AML-193 (cell line): ENCODE measurements at regions not wholly inside any gene's neighbourhood (a gene's known extent, or its start where the extent isn't known, plus 50 kb on each side); places are given as distances from the start of the nearest gene placed in this dataset.
"Not testable (repeated sequence)": the region's sequence is repeated elsewhere in the genome, so short reads cannot be mapped to it uniquely, and the experiment has no call there.

Experiments
- DNase-seq, 2 experiments: peaks; one replicate each; lab custom pipeline; 2025; lab: John Stamatoyannopoulos, UW

- DNase-seq = no peak
Observed at GRCh38 chr5:30368064-30368463, 825.4 kb upstream of the CDH6 start.

- DNase-seq = not testable (repeated sequence)
Observed at GRCh38 chr5:30365031-30365430, 828.5 kb upstream of the CDH6 start.

- DNase-seq = no peak
Observed at GRCh38 chr5:30357371-30357770, 836.1 kb upstream of the CDH6 start.

- no peak for DNase-seq
Observed at GRCh38 chr5:30355675-30356074, 837.8 kb upstream of the CDH6 start.

- DNase-seq = no peak
Observed at GRCh38 chr5:30347858-30348257, 845.6 kb upstream of the CDH6 start.

- not testable (repeated sequence) for DNase-seq
Observed at GRCh38 chr5:30345539-30346345, 847.7 kb upstream of the CDH6 start.

- no peak for DNase-seq
Observed at GRCh38 chr5:30343707-30344106, 849.8 kb upstream of the CDH6 start.

- no peak for DNase-seq
Observed at GRCh38 chr5:30341466-30341865, 852.0 kb upstream of the CDH6 start.

- DNase-seq = no peak
Observed at GRCh38 chr5:30337084-30337573, 856.4 kb upstream of the CDH6 start.

- no peak for DNase-seq
Observed at GRCh38 chr5:30331534-30331933, 862.0 kb upstream of the CDH6 start.

- no peak for DNase-seq
Observed at GRCh38 chr5:30325795-30326194, 867.7 kb upstream of the CDH6 start.

GRCh38 chr5:30324083-30324482, 869.4 kb upstream of the CDH6 start:
- no peak for DNase-seq

- no peak for DNase-seq
Observed at GRCh38 chr5:30287890-30288289, 905.6 kb upstream of the CDH6 start.

- no peak for DNase-seq
Observed at GRCh38 chr5:30279237-30279636, 914.2 kb upstream of the CDH6 start.

GRCh38 chr5:30267026-30267425, 926.5 kb upstream of the CDH6 start:
- DNase-seq = no peak

- DNase-seq = no peak
Observed at GRCh38 chr5:30239331-30240022, 954.0 kb upstream of the CDH6 start.

GRCh38 chr5:30237189-30237588, 956.3 kb upstream of the CDH6 start:
- no peak for DNase-seq

GRCh38 chr5:30209755-30210154, 983.7 kb upstream of the CDH6 start:
- DNase-seq = no peak

- DNase-seq = no peak
Observed at GRCh38 chr5:30197662-30198061, 995.8 kb upstream of the CDH6 start.

GRCh38 chr5:30195036-30195435, 998.5 kb upstream of the CDH6 start:
- no peak for DNase-seq

- no peak for DNase-seq
Observed at GRCh38 chr5:30194595-30194994, 998.9 kb upstream of the CDH6 start.

- no peak for DNase-seq
Observed at GRCh38 chr5:30183795-30184194, 1009.7 kb upstream of the CDH6 start.

- no peak for DNase-seq
Observed at GRCh38 chr5:30156156-30156555, 1037.3 kb upstream of the CDH6 start.
